SU-DHL-6 (cell line): ENCODE measurements at regions not wholly inside any gene's neighbourhood (a gene's known extent, or its start where the extent isn't known, plus 50 kb on each side); places are given as distances from the start of the nearest gene placed in this dataset.

Experiments used
- H2AFZ ChIP-seq: fragments of 200-600 bp; sonication (generic); 2 replicates; pipeline ENCODE4 v1.6.1; 2014; ENCODE audit warnings: low read depth, mild to moderate bottlenecking, moderate library complexity, mixed read lengths, antibody characterized with exemption, low read length; ENCODE audit not compliant: severe bottlenecking
- H3F3A ChIP-seq: fragments of 200-600 bp; shearing (Covaris generic); 2 replicates; pipeline ENCODE4 v1.6.0; 2016; ENCODE audit warnings: antibody characterized with exemption, mild to moderate bottlenecking; ENCODE audit not compliant: insufficient read depth
- H3K27ac ChIP-seq: fragments of 200-600 bp; sonication (generic); 2 replicates; pipeline ENCODE4 v1.5.1; 2016; ENCODE audit warnings: low read depth, mild to moderate bottlenecking, low read length, moderate library complexity, mixed read lengths
- H3K27me3 ChIP-seq: fragments of 200-600 bp; sonication (generic), shearing (Covaris generic); 2 replicates; pipeline ENCODE4 v1.6.0; 2014; ENCODE audit warnings: mild to moderate bottlenecking, low read length
- H3K36me3 ChIP-seq: fragments of 200-600 bp; sonication (generic); 2 replicates; pipeline ENCODE4 v1.6.1; 2014; ENCODE audit warnings: mild to moderate bottlenecking, low read length, mixed read lengths
- H3K4me2 ChIP-seq: fragments of 300-600, 200-600 bp; shearing (Covaris generic), sonication (generic); 2 replicates; pipeline ENCODE4 v1.6.0; 2014; ENCODE audit warnings: low read length, low read depth, mild to moderate bottlenecking; ENCODE audit not compliant: poor library complexity, severe bottlenecking
- H3K4me3 ChIP-seq: fragments of 200-600 bp; sonication (generic); 2 replicates; pipeline ENCODE4 v1.5.1; 2014; ENCODE audit warnings: antibody characterized with exemption, low read length, mild to moderate bottlenecking, mixed read lengths; ENCODE audit not compliant: insufficient read depth, poor library complexity, severe bottlenecking
- H3K79me2 ChIP-seq: fragments of 200-600 bp; sonication (generic); 2 replicates; pipeline ENCODE4 v1.6.1; 2014; ENCODE audit warnings: mild to moderate bottlenecking, low read length, moderate library complexity; ENCODE audit not compliant: insufficient read depth
- H3K9ac ChIP-seq: fragments of 200-600 bp; sonication (generic); 2 replicates; pipeline ENCODE4 v1.7.0; 2014; ENCODE audit warnings: mild to moderate bottlenecking, low read length
- H3K9me2 ChIP-seq: fragments of 200-600 bp; sonication (generic); replicated peaks from 2 replicates; pipeline ENCODE4 v1.6.1; 2014; ENCODE audit warnings: low read length; ENCODE audit not compliant: insufficient read depth
- H3K9me3 ChIP-seq: fragments of 200-600 bp; sonication (generic); 2 replicates; pipeline ENCODE4 v1.6.1; 2014; ENCODE audit warnings: low read length, mixed read lengths; ENCODE audit not compliant: insufficient read depth
- H4K20me1 ChIP-seq: fragments of 200-600 bp; sonication (generic); 2 replicates; pipeline ENCODE4 v1.6.1; 2014; ENCODE audit warnings: low read depth, mild to moderate bottlenecking, antibody characterized with exemption, low read length, moderate library complexity, mixed read lengths
- CTCF ChIP-seq: fragments of 200-600 bp; sonication (generic); IDR thresholded peaks from one replicate; pipeline ENCODE4 v1.5.1; 2017; ENCODE audit warnings: antibody characterized with exemption, mild to moderate bottlenecking, low read length, moderate library complexity; ENCODE audit not compliant: insufficient read depth, poor library complexity, severe bottlenecking
- EZH2phosphoT487 ChIP-seq: fragments of 200-600 bp; sonication (generic), shearing (Covaris generic); conservative IDR thresholded peaks from 2 replicates; pipeline ENCODE4 v1.6.1; 2018; ENCODE audit warnings: mild to moderate bottlenecking, antibody characterized with exemption, low read length, moderate library complexity, mixed read lengths

- Histone ChIP-seq H3K27ac (no peak overlapping the region), H4K20me1 (no peaks in the 10 kb centered on the region), H3K4me3 (no peak overlapping the region), H3F3A (no peaks in the 10 kb centered on the region), H3K9me3 (no peaks in the 10 kb centered on the region), H2AFZ (no peak overlapping the region), H3K9ac (no peak overlapping the region), H3K36me3 (no peaks in the 10 kb centered on the region), H3K27me3 (no peaks in the 10 kb centered on the region), H3K9me2 (no peaks in the 10 kb centered on the region), H3K79me2 (no peaks in the 10 kb centered on the region), H3K4me2 (no peak overlapping the region)
- TF ChIP-seq CTCF: no peak
- no peak for TF ChIP-seq EZH2phosphoT487
These were observed 91.4 kb downstream of the GPR174 start for GRCh38 chrX:79235899-79236298.

- Histone ChIP-seq H3K4me3 (no peak overlapping the region), H3K36me3 (no peaks in the 10 kb centered on the region), H3K9me2 (no peaks in the 10 kb centered on the region), H3K9ac (no peak overlapping the region), H3K27me3 (no peaks in the 10 kb centered on the region), H3F3A (no peaks in the 10 kb centered on the region), H3K4me2 (no peak overlapping the region), H2AFZ (no peak overlapping the region), H4K20me1 (no peaks in the 10 kb centered on the region), H3K27ac (no peak overlapping the region), H3K79me2 (no peaks in the 10 kb centered on the region), H3K9me3 (no peaks in the 10 kb centered on the region)
- no peak for TF ChIP-seq CTCF
- no peak for TF ChIP-seq EZH2phosphoT487
These were observed 87.2 kb downstream of the GPR174 start for GRCh38 chrX:79231662-79232061.
